Small intestine (tissue), 7 donors: ENCODE measurements at regions not wholly inside any gene's neighbourhood (a gene's known extent, or its start where the extent isn't known, plus 50 kb on each side); places are given as distances from the start of the nearest gene placed in this dataset.

Experiments used
- DNase-seq, 2 donors: peaks; one replicate each; pipeline versions ENCODE4 v3.0.0 to v3.0.0-alpha.2; 2013
- FAIRE-seq: peaks from 2 replicates; lab custom pipeline; 2012; peaks lifted over from hg19 to GRCh38; lab: Jason Lieb, UNC
- H3K27ac ChIP-seq, 3 donors: one replicate each; pipeline ENCODE4 v1.5.1; 2013; ENCODE audit warnings: low read length in 2 of 3, mild to moderate bottlenecking in 2 of 3, control low read depth in 1 of 3, inconsistent platforms in 1 of 3, low read depth in 1 of 3, moderate library complexity in 1 of 3
- H3K27me3 ChIP-seq, 3 donors: one replicate each; pipeline ENCODE4 v1.6.1; 2013; ENCODE audit warnings: low read length in 3 of 3, inconsistent platforms in 1 of 3; ENCODE audit not compliant: control insufficient read depth in 3 of 3, insufficient read depth in 3 of 3
- H3K36me3 ChIP-seq, 3 donors: one replicate each; pipeline ENCODE4 v1.6.1; 2013; ENCODE audit warnings: low read length in 3 of 3, inconsistent platforms in 1 of 3, low read depth in 1 of 3, mild to moderate bottlenecking in 1 of 3, moderate library complexity in 1 of 3; ENCODE audit not compliant: control insufficient read depth in 3 of 3, insufficient read depth in 2 of 3
- H3K4me1 ChIP-seq, 3 donors: one replicate each; pipeline ENCODE4 v1.6.1; 2013; ENCODE audit warnings: low read length in 2 of 3, inconsistent platforms in 1 of 3, low read depth in 1 of 3, mild to moderate bottlenecking in 1 of 3, moderate library complexity in 1 of 3; ENCODE audit not compliant: control insufficient read depth in 3 of 3, insufficient read depth in 2 of 3
- H3K4me3 ChIP-seq, 3 donors: one replicate each; pipeline ENCODE4 v1.5.1; 2013; ENCODE audit warnings: low read length in 3 of 3, control low read depth in 1 of 3, inconsistent platforms in 1 of 3, low read depth in 1 of 3, mild to moderate bottlenecking in 1 of 3, moderate library complexity in 1 of 3
- H3K9me3 ChIP-seq, 2 donors: one replicate each; pipeline ENCODE4 v1.6.1; 2013; ENCODE audit warnings: low read depth in 1 of 2, low read length in 1 of 2; ENCODE audit not compliant: control insufficient read depth in 2 of 2, insufficient read depth in 1 of 2
- WGBS, 3 donors: extraction: QIAGEN DNeasy Blood & Tissue Kit; methylation state at CpG; one replicate each; pipeline ENCODE4 v1.1.7; 2013; 5-methylcytosine and 5-hydroxymethylcytosine counted together
- donor health status: healthy with polysubstance abuse.
- donor health status: control.
- donor health status: control.
- donor health status: Bipolar disorder and iron deficiency.
- donor health status: healthy.

GRCh38 chr11:70551351-70552166 is 153.2 kb downstream of the CTTN start:
- DNase-seq, result no peak
- peaks cover 0 to 5% (median 0%) of the 10 kb centered on the region in 3 donors for H3K36me3 ChIP-seq
- 73 to 85% (median 84%) methylated on average over 22 to 23 of the region's 23 CpGs for WGBS, 3 donors
- no peak overlapping the region for H3K4me3 ChIP-seq
- no peak for FAIRE-seq
- no peak overlapping the region for H3K27ac ChIP-seq
- H3K27me3 ChIP-seq, result no peaks in the 10 kb centered on the region
- no peaks in the 10 kb centered on the region for H3K4me1 ChIP-seq
- no peaks in the 10 kb centered on the region for H3K9me3 ChIP-seq

GRCh38 chr11:70552167-70553150 is 154.1 kb downstream of the CTTN start:
- Histone ChIP-seq H3K4me3 (no peak overlapping the region), H3K27me3 (no peaks in the 10 kb centered on the region), H3K9me3 (no peaks in the 10 kb centered on the region), H3K36me3 (peaks cover 0 to 5% (median 0%) of the 10 kb centered on the region in 3 donors), H3K27ac (no peak overlapping the region), H3K4me1 (no peaks in the 10 kb centered on the region)
- DNase-seq, result no peak
- 86 to 93% (median 87%) methylated on average over 34 of the region's 34 CpGs for WGBS, 3 donors
- FAIRE-seq, result no peak

DNA sequence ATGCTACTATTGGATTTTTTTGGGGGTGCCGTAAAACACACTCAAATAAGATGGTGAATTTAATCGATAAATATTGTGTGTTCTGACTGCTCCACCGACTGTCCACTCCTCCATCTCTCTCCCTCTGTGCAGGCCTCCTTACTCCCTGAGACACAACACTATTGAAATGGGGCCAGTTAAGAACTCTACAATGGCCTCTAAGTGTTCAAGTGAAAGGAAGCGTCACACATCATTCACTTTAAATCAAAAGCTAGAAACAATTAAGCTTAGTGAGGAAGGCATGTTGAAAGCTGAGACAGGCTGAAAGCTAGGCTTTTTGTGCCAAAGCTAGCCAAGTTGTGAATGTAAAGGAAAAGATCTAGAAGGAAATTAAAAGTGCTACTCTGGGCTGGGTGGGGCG is 156.7 kb downstream of the CTTN start:
- H3K4me3 ChIP-seq, result no peak overlapping the region
- no peaks in the 10 kb centered on the region for H3K27me3 ChIP-seq
- WGBS, 3 donors, result 89 to 92% (median 92%) methylated on average over 5 of the region's 5 CpGs
- peaks cover 0 to 2% (median 0%) of the 10 kb centered on the region in 3 donors for H3K36me3 ChIP-seq
- DNase-seq (no peak), FAIRE-seq (no peak)
- H3K27ac ChIP-seq, result no peak overlapping the region
- no peaks in the 10 kb centered on the region for H3K4me1 ChIP-seq
- no peaks in the 10 kb centered on the region for H3K9me3 ChIP-seq

- DNase-seq, result peak; percentile 26 to 69
- FAIRE-seq, result no peak
- H3K27ac ChIP-seq, result no peak overlapping the region
- no peaks in the 10 kb centered on the region for H3K27me3 ChIP-seq
- H3K4me3 ChIP-seq, result no peak overlapping the region
- WGBS, 3 donors, result 42 to 67% (median 65%) methylated on average over 8 of the region's 8 CpGs
- no peaks in the 10 kb centered on the region for H3K9me3 ChIP-seq
- H3K4me1 ChIP-seq, result no peaks in the 10 kb centered on the region
- H3K36me3 ChIP-seq, result peaks cover 0 to 2% (median 0%) of the 10 kb centered on the region in 3 donors
Measured at GRCh38 chr11:70556884-70557741, 158.8 kb downstream of the CTTN start.

GRCh38 chr11:70557742-70558485 is 159.6 kb downstream of the CTTN start:
- FAIRE-seq, result no peak
- WGBS, 3 donors, result 87 to 93% (median 93%) methylated on average over 25 to 27 of the region's 27 CpGs
- no peak for DNase-seq

DNA sequence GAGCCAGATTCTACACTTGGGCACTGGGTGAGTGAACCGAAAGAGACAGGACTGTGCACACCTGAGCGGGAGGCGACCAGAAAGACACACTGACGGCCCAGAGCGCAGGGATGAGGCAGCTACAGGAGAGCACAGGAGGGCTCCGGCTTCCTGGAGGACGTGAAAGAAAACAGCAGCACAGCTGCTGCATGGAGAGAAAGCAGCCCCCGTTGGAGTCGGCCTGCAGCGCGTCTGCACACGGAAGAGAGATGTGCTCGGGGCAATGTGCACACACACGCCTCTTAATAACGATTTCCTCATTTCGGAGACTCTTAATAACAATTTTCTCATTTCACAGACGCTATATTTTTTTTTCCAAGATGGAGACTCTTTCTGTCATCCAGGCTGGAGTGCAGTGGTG is 160.4 kb downstream of the CTTN start:
- no peaks in the 10 kb centered on the region for H3K36me3 ChIP-seq
- no peak overlapping the region for H3K4me3 ChIP-seq
- 87 to 90% (median 87%) methylated on average over 17 of the region's 17 CpGs for WGBS, 3 donors
- DNase-seq (no peak), FAIRE-seq (no peak)
- H3K27ac ChIP-seq, result no peak overlapping the region
- no peaks in the 10 kb centered on the region for H3K9me3 ChIP-seq
- H3K27me3 ChIP-seq, result no peaks in the 10 kb centered on the region
- H3K4me1 ChIP-seq, result no peaks in the 10 kb centered on the region

More at GRCh38 chr11:70557742-70558485, 159.6 kb downstream of the CTTN start:
- H3K27ac ChIP-seq, result no peak overlapping the region
- H3K9me3 ChIP-seq, result no peaks in the 10 kb centered on the region
- H3K27me3 ChIP-seq, result no peaks in the 10 kb centered on the region
- peaks cover 0 to 2% (median 0%) of the 10 kb centered on the region in 3 donors for H3K36me3 ChIP-seq
- H3K4me1 ChIP-seq, result no peaks in the 10 kb centered on the region
- no peak overlapping the region for H3K4me3 ChIP-seq

DNA sequence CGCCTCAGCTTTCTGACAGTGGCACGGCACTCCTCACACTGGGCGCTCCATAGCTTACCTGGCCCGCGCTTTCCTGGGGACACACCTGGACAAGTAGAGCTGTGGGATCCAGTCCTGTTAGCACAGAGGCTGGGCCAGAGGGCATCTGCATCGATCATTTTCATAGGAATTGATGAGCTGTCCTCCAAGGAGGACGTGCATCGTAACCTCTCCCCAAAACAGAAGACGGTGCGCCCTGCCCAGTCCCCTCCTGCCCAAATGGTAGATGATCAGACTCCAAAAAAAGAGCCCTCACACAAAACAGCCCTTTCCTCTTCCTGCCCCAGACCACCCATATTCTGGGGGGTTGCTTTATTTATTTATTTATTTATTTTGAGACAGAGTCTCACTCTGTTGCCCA is 161.2 kb downstream of the CTTN start:
- 86 to 94% (median 91%) methylated on average over 10 of the region's 10 CpGs for WGBS, 3 donors
- no peak for DNase-seq
- H3K36me3 ChIP-seq, result no peaks in the 10 kb centered on the region
- no peak overlapping the region for H3K4me3 ChIP-seq
- H3K4me1 ChIP-seq, result no peaks in the 10 kb centered on the region
- H3K9me3 ChIP-seq, result no peaks in the 10 kb centered on the region
- no peak for FAIRE-seq
- H3K27me3 ChIP-seq, result no peaks in the 10 kb centered on the region
- no peak overlapping the region for H3K27ac ChIP-seq
